Activated CD4-positive, alpha-beta T cell treated with anti-CD3 and anti-CD28 coated beads for 36 hours (primary cell): ENCODE measurements at regions not wholly inside any gene's neighbourhood (a gene's known extent, or its start where the extent isn't known, plus 50 kb on each side); places are given as distances from the start of the nearest gene placed in this dataset.

ENCODE experiments used
- ATAC-seq: fragments of 200-7000 bp; cut with Tn5 transposase; one replicate; pipeline ENCODE4 v1.10.0; 2021; ENCODE audit warnings: mild to moderate bottlenecking, moderate library complexity
- CTCF ChIA-PET: fragments of 350-600 bp; sonication (Branson Sonifier 250); formaldehyde crosslinking; loops from one replicate; lab custom pipeline; 2021; ENCODE audit warnings: antibody characterized with exemption; lab: Charles Lee
- POLR2A ChIA-PET: fragments of 350-600 bp; sonication (Branson Sonifier 250); formaldehyde crosslinking; loops from one replicate; lab custom pipeline; 2021; ENCODE audit warnings: antibody characterized with exemption, inconsistent platforms; lab: Charles Lee
- DNase-seq: peaks from one replicate; pipeline ENCODE4 v3.0.0-alpha.2; 2020
- H3K27ac Mint-ChIP-seq: one replicate; pipeline ENCODE4 v1.8.0; 2021; ENCODE audit warnings: mixed read lengths
- H3K27me3 Mint-ChIP-seq: one replicate; pipeline ENCODE4 v1.8.0; 2021; ENCODE audit warnings: mixed read lengths
- H3K36me3 Mint-ChIP-seq: one replicate; pipeline ENCODE4 v1.8.0; 2021; ENCODE audit warnings: low read depth, mixed read lengths
- H3K4me1 Mint-ChIP-seq: one replicate; pipeline ENCODE4 v1.8.0; 2021; ENCODE audit warnings: mixed read lengths
- H3K4me3 Mint-ChIP-seq: one replicate; pipeline ENCODE4 v1.8.0; 2021; ENCODE audit warnings: mild to moderate bottlenecking, moderate library complexity, mixed read lengths
- H3K9me3 Mint-ChIP-seq: one replicate; pipeline ENCODE4 v1.8.0; 2021; ENCODE audit warnings: low read depth, mixed read lengths
- intact Hi-C, 2 experiments: fragments of 100-400 bp; cut with DNase I in 1 of 2; cut with micrococcal nuclease in 1 of 2; formaldehyde crosslinking; loops; one replicate each; pipeline versions ENCODE4 v1.14.2 to v1.15.1; 2022 to 2024; cut with DNase I, micrococcal nuclease

- H3K9me3 Mint-ChIP-seq, result peaks cover 19% of the 10 kb centered on the region
- H3K27ac Mint-ChIP-seq, result no peak overlapping the region
- no peak for DNase-seq
- ChIA-PET POLR2A (no interaction called here), CTCF (no interaction called here)
- H3K27me3 Mint-ChIP-seq, result peaks cover 3% of the 10 kb centered on the region
- H3K36me3 Mint-ChIP-seq, result peaks cover 1% of the 10 kb centered on the region
- intact Hi-C loops, result no loop called here
- no peak for ATAC-seq
- no peak overlapping the region for H3K4me3 Mint-ChIP-seq
- no peaks in the 10 kb centered on the region for H3K4me1 Mint-ChIP-seq
Measured at GRCh38 chr15:39118510-39118909, 462.4 kb upstream of the THBS1 start.

GRCh38 chr15:39124155-39124552 lies 456.7 kb upstream of the THBS1 start:
- DNase-seq, result no peak
- ATAC-seq, result no peak
- no peaks in the 10 kb centered on the region for H3K4me1 Mint-ChIP-seq
- peaks cover 7% of the 10 kb centered on the region for H3K27me3 Mint-ChIP-seq
- H3K9me3 Mint-ChIP-seq, result no peaks in the 10 kb centered on the region
- no peaks in the 10 kb centered on the region for H3K36me3 Mint-ChIP-seq
- H3K27ac Mint-ChIP-seq, result no peak overlapping the region
- intact Hi-C loops, result loop anchor here in 1 of 2 experiments (10.0 kb wide), 1 partner anchor 631 kb away; no protein-coding TSS in a partner anchor
- POLR2A ChIA-PET, result no interaction called here
- CTCF ChIA-PET, result interaction anchor here (0.6 kb wide), 1 partner anchor 14 kb away, joined by 3 read pairs; no protein-coding TSS in a partner anchor
- no peak overlapping the region for H3K4me3 Mint-ChIP-seq

- no peaks in the 10 kb centered on the region for H3K9me3 Mint-ChIP-seq
- POLR2A ChIA-PET, result interaction anchor here (0.7 kb wide), 1 partner anchor 428 kb away, joined by 3 read pairs; no protein-coding TSS in a partner anchor
- H3K27me3 Mint-ChIP-seq, result peaks cover 7% of the 10 kb centered on the region
- H3K4me1 Mint-ChIP-seq, result no peaks in the 10 kb centered on the region
- intact Hi-C loops, result loop anchor here in 1 of 2 experiments (5.0 to 10.0 kb wide), 2 partner anchors 143 to 630 kb away; no protein-coding TSS in a partner anchor
- no peak for ATAC-seq
- no peaks in the 10 kb centered on the region for H3K36me3 Mint-ChIP-seq
- CTCF ChIA-PET, result interaction anchor here (0.8 kb wide), 1 partner anchor 114 kb away, joined by 3 read pairs; no protein-coding TSS in a partner anchor
- H3K4me3 Mint-ChIP-seq, result no peak overlapping the region
- no peak overlapping the region for H3K27ac Mint-ChIP-seq
- no peak for DNase-seq
Measured at GRCh38 chr15:39124553-39125171, 456.2 kb upstream of the THBS1 start.

- Mint-ChIP-seq H3K27ac (no peak overlapping the region), H3K4me1 (no peaks in the 10 kb centered on the region), H3K4me3 (no peak overlapping the region), H3K27me3 (peaks cover 7% of the 10 kb centered on the region), H3K9me3 (no peaks in the 10 kb centered on the region), H3K36me3 (no peaks in the 10 kb centered on the region)
- ChIA-PET POLR2A (interaction anchor here (0.7 kb wide), 1 partner anchor 429 kb away, joined by 3 read pairs; no protein-coding TSS in a partner anchor), CTCF (interaction anchor here (0.8 kb wide), 1 partner anchor 114 kb away, joined by 3 read pairs; no protein-coding TSS in a partner anchor)
- DNase-seq (no peak), ATAC-seq (no peak)
- intact Hi-C loops, result loop anchor here in 1 of 2 experiments (5.0 to 10.0 kb wide), 2 partner anchors 142 to 630 kb away; no protein-coding TSS in a partner anchor
Measured at GRCh38 chr15:39125226-39125625, 455.7 kb upstream of the THBS1 start.

- peak; percentile 56 for DNase-seq
- no peak for ATAC-seq
- no peak overlapping the region for H3K4me3 Mint-ChIP-seq
- CTCF ChIA-PET, result no interaction called here
- no peak overlapping the region for H3K27ac Mint-ChIP-seq
- no peaks in the 10 kb centered on the region for H3K4me1 Mint-ChIP-seq
- H3K36me3 Mint-ChIP-seq, result no peaks in the 10 kb centered on the region
- no peaks in the 10 kb centered on the region for H3K9me3 Mint-ChIP-seq
- POLR2A ChIA-PET, result no interaction called here
- peaks cover 7% of the 10 kb centered on the region for H3K27me3 Mint-ChIP-seq
- intact Hi-C loops, result loop anchor here (1.0 to 10.0 kb wide), 3 partner anchors 141 to 629 kb away; no protein-coding TSS in a partner anchor
Measured at GRCh38 chr15:39125904-39126303, 455.0 kb upstream of the THBS1 start.

- peaks cover 9% of the 10 kb centered on the region for H3K27me3 Mint-ChIP-seq
- ChIA-PET POLR2A (no interaction called here), CTCF (interaction anchor here (1.1 kb wide), 1 partner anchor 453 kb away, joined by 3 read pairs; no protein-coding TSS in a partner anchor)
- no peaks in the 10 kb centered on the region for H3K4me1 Mint-ChIP-seq
- intact Hi-C loops, result loop anchor here in 1 of 2 experiments (5.0 to 10.0 kb wide), 2 partner anchors 140 to 628 kb away; no protein-coding TSS in a partner anchor
- ATAC-seq, result no peak
- no peak overlapping the region for H3K27ac Mint-ChIP-seq
- DNase-seq, result no peak
- H3K4me3 Mint-ChIP-seq, result no peak overlapping the region
- H3K36me3 Mint-ChIP-seq, result no peaks in the 10 kb centered on the region
- H3K9me3 Mint-ChIP-seq, result no peaks in the 10 kb centered on the region
Measured at GRCh38 chr15:39127151-39127790, 453.6 kb upstream of the THBS1 start.

GRCh38 chr15:39127925-39128617 lies 452.8 kb upstream of the THBS1 start:
- no peak overlapping the region for H3K4me3 Mint-ChIP-seq
- ChIA-PET POLR2A (no interaction called here), CTCF (no interaction called here)
- H3K9me3 Mint-ChIP-seq, result no peaks in the 10 kb centered on the region
- DNase-seq (peak; percentile 12), ATAC-seq (peak; percentile 57)
- H3K27me3 Mint-ChIP-seq, result peaks cover 6% of the 10 kb centered on the region
- no peaks in the 10 kb centered on the region for H3K36me3 Mint-ChIP-seq
- intact Hi-C loops, result loop anchor here in 1 of 2 experiments (5.0 to 10.0 kb wide), 2 partner anchors 139 to 627 kb away; no protein-coding TSS in a partner anchor
- no peak overlapping the region for H3K27ac Mint-ChIP-seq
- H3K4me1 Mint-ChIP-seq, result no peaks in the 10 kb centered on the region

- POLR2A ChIA-PET, result no interaction called here
Measured at GRCh38 chr15:39128746-39129145, 452.1 kb upstream of the THBS1 start.

GRCh38 chr15:39130556-39131379 lies 450.1 kb upstream of the THBS1 start:
- intact Hi-C loops, result no loop called here
- H3K27ac Mint-ChIP-seq, result no peak overlapping the region
- no peaks in the 10 kb centered on the region for H3K9me3 Mint-ChIP-seq
- H3K36me3 Mint-ChIP-seq, result no peaks in the 10 kb centered on the region
- POLR2A ChIA-PET, result no interaction called here
- H3K4me3 Mint-ChIP-seq, result no peak overlapping the region
- no peaks in the 10 kb centered on the region for H3K4me1 Mint-ChIP-seq
- DNase-seq, result no peak
- H3K27me3 Mint-ChIP-seq, result peaks cover 4% of the 10 kb centered on the region
- no peak for ATAC-seq
- CTCF ChIA-PET, result interaction anchor here (1.2 kb wide), 1 partner anchor 627 kb away, joined by 3 read pairs; no protein-coding TSS in a partner anchor

More at GRCh38 chr15:39128746-39129145, 452.1 kb upstream of the THBS1 start:
- DNase-seq (no peak), ATAC-seq (no peak)
- CTCF ChIA-PET, result no interaction called here
- intact Hi-C loops, result loop anchor here in 1 of 2 experiments (5.0 to 10.0 kb wide), 2 partner anchors 139 to 626 kb away; no protein-coding TSS in a partner anchor
- peaks cover 6% of the 10 kb centered on the region for H3K27me3 Mint-ChIP-seq
- H3K36me3 Mint-ChIP-seq, result no peaks in the 10 kb centered on the region
- no peak overlapping the region for H3K27ac Mint-ChIP-seq
- H3K4me3 Mint-ChIP-seq, result no peak overlapping the region
- no peaks in the 10 kb centered on the region for H3K9me3 Mint-ChIP-seq
- no peaks in the 10 kb centered on the region for H3K4me1 Mint-ChIP-seq

- ATAC-seq (no peak), DNase-seq (no peak)
- Mint-ChIP-seq H3K4me1 (no peaks in the 10 kb centered on the region), H3K27me3 (peaks cover 4% of the 10 kb centered on the region), H3K27ac (no peak overlapping the region), H3K9me3 (no peaks in the 10 kb centered on the region), H3K36me3 (no peaks in the 10 kb centered on the region), H3K4me3 (no peak overlapping the region)
- intact Hi-C loops, result no loop called here
- ChIA-PET POLR2A (no interaction called here), CTCF (interaction anchor here (0.5 to 0.6 kb wide), 2 partner anchors 203 to 452 kb away, joined by 3 read pairs; no protein-coding TSS in a partner anchor)
Measured at GRCh38 chr15:39131609-39132008, 449.3 kb upstream of the THBS1 start.
